HCT116 (cell line): ENCODE measurements at regions not wholly inside any gene's neighbourhood (a gene's known extent, or its start where the extent isn't known, plus 50 kb on each side); places are given as distances from the start of the nearest gene placed in this dataset.

Experiments used
- ATAC-seq: fragments of 200-7000 bp; cut with Tn5 transposase; 2 replicates; pipeline ENCODE4 v1.9.1; 2020; ENCODE audit warnings: mild to moderate bottlenecking, moderate library complexity
- BruUV-seq: library from RNA; stranded (reverse); fragments of 400-500 nt; replicated peaks from 2 replicates; lab custom pipeline; 2021; lab: Mats Ljungman, UMichigan
- CTCF ChIA-PET: fragments of 300-600 bp; sonication (Branson Sonifier 250); formaldehyde crosslinking; loops from one replicate; lab custom pipeline; 2021; ENCODE audit warnings: antibody characterized with exemption; lab: Charles Lee
- POLR2A ChIA-PET: fragments of 300-600, 350-600 bp; sonication (Branson Sonifier 250); formaldehyde crosslinking; loops from one replicate; lab custom pipeline; 2021; ENCODE audit warnings: antibody characterized with exemption; lab: Charles Lee
- RAD21 ChIA-PET, 2 experiments: fragments of 300-600 bp; sonication (Branson Sonifier 250); formaldehyde crosslinking; loops; one replicate each; lab custom pipeline; 2023; ENCODE audit warnings: low total read pairs in 2 of 2; ENCODE audit not compliant: uncharacterized antibody in 2 of 2, unreplicated experiment in 2 of 2, low non-redundant PET in 1 of 2; lab: Charles Lee
- DNase-seq: peaks from one replicate; pipeline ENCODE4 v3.0.0-alpha.2; 2010; ENCODE audit warnings: low read depth, low spot score
- H2AFZ ChIP-seq: fragments of 200-600 bp; shearing (Covaris generic), sonication (generic); 2 replicates; pipeline ENCODE4 v1.6.1; 2017; ENCODE audit warnings: low read depth, mixed run types, mixed read lengths, antibody characterized with exemption, low read length; ENCODE audit not compliant: poor library complexity, severe bottlenecking
- H3K27ac ChIP-seq: 2 replicates; pipeline ENCODE4 v1.5.1; 2012; ENCODE audit warnings: low read depth, low read length
- H3K27me3 ChIP-seq: fragments of 200-600 bp; sonication (generic); 2 replicates; pipeline ENCODE4 v1.6.1; 2016; ENCODE audit warnings: mixed run types, low read length, mixed read lengths; ENCODE audit not compliant: insufficient read depth
- H3K36me3 ChIP-seq, 2 experiments: fragments of 200-500 bp in 1 of 2; fragments of 200-600 bp in 1 of 2; sonication (Bioruptor generic) in 1 of 2; sonication (generic) in 1 of 2; 2 replicates each; pipeline versions ENCODE4 v1.5.1 to v1.6.1; 2014 to 2016; ENCODE audit warnings: low read length in 2 of 2, inconsistent platforms in 1 of 2, mixed read lengths in 1 of 2, mixed run types in 1 of 2; ENCODE audit not compliant: insufficient read depth in 2 of 2, control insufficient read depth in 1 of 2
- H3K4me1 ChIP-seq, 2 experiments: fragments of 200-600 bp in 1 of 2; sonication (generic) in 1 of 2; 2 replicates each; pipeline versions ENCODE4 v1.5.1 to v1.6.1; 2012 to 2017; ENCODE audit warnings: low read length in 2 of 2, inconsistent platforms in 1 of 2, mild to moderate bottlenecking in 1 of 2, mixed read lengths in 1 of 2, mixed run types in 1 of 2, moderate library complexity in 1 of 2; ENCODE audit not compliant: insufficient read depth in 2 of 2, control insufficient read depth in 1 of 2
- H3K4me2 ChIP-seq: fragments of 200-600 bp; sonication (generic); 2 replicates; pipeline ENCODE4 v1.6.1; 2017; ENCODE audit warnings: mixed run types, low read length, mixed read lengths
- H3K4me3 ChIP-seq, 2 experiments: fragments of 200-600 bp in 1 of 2; sonication (generic) in 1 of 2; replicated peaks in 1 of 2; 2 replicates each; pipeline ENCODE4 v1.5.1; 2011 to 2016; ENCODE audit warnings: low read length in 2 of 2, control low read depth in 1 of 2, low read depth in 1 of 2, mild to moderate bottlenecking in 1 of 2, mixed read lengths in 1 of 2, mixed run types in 1 of 2
- H3K79me2 ChIP-seq: fragments of 200-600 bp; sonication (generic); 2 replicates; pipeline ENCODE4 v1.6.1; 2017; ENCODE audit warnings: mild to moderate bottlenecking, mixed run types, low read length, moderate library complexity, mixed read lengths; ENCODE audit not compliant: insufficient read depth
- H3K9ac ChIP-seq: fragments of 200-600 bp; sonication (generic); 2 replicates; pipeline ENCODE4 v1.6.1; 2016; ENCODE audit warnings: low read length, mixed read lengths
- H3K9me2 ChIP-seq: fragments of 200-600 bp; sonication (generic), shearing (Covaris generic); 2 replicates; pipeline ENCODE4 v1.6.1; 2017; ENCODE audit warnings: mixed run types, mild to moderate bottlenecking, moderate library complexity; ENCODE audit not compliant: insufficient read depth
- H3K9me3 ChIP-seq, 2 experiments: fragments of 200-500 bp in 1 of 2; fragments of 200-600 bp in 1 of 2; sonication (Bioruptor generic) in 1 of 2; sonication (generic) in 1 of 2; 2 replicates each; pipeline ENCODE4 v1.6.1; 2014 to 2017; ENCODE audit warnings: low read length in 2 of 2, mixed read lengths in 2 of 2, inconsistent platforms in 1 of 2, low read depth in 1 of 2, mild to moderate bottlenecking in 1 of 2, mixed run types in 1 of 2, moderate library complexity in 1 of 2; ENCODE audit not compliant: control insufficient read depth in 1 of 2, insufficient read depth in 1 of 2
- H4K20me1 ChIP-seq: fragments of 200-600 bp; sonication (generic), shearing (Covaris generic); 2 replicates; pipeline ENCODE4 v1.6.1; 2017; ENCODE audit warnings: mixed run types, mild to moderate bottlenecking, moderate library complexity; ENCODE audit not compliant: insufficient read depth
- CEBPB ChIP-seq: IDR thresholded peaks from 2 replicates; pipeline ENCODE4 v1.6.1; 2012; ENCODE audit warnings: low read depth
- EGR1 ChIP-seq: IDR thresholded peaks from 2 replicates; pipeline ENCODE4 v1.6.1; 2012; ENCODE audit warnings: low read depth
- FOSL1 ChIP-seq: IDR thresholded peaks from 2 replicates; pipeline ENCODE4 v1.6.1; 2012; ENCODE audit warnings: low read depth
- POLR2A ChIP-seq: IDR thresholded peaks from 2 replicates; pipeline ENCODE4 v1.7.0; 2011; ENCODE audit warnings: borderline replicate concordance; ENCODE audit not compliant: insufficient read depth, insufficient read length; ENCODE audit errors: extremely low read depth
- TCF7L2 ChIP-seq: IDR thresholded peaks from 2 replicates; pipeline ENCODE4 v1.7.0; 2011; ENCODE audit warnings: borderline replicate concordance, inconsistent platforms; ENCODE audit not compliant: insufficient read depth, insufficient read length; ENCODE audit errors: extremely low read depth
- intact Hi-C: fragments of 100-400 bp; cut with micrococcal nuclease; formaldehyde crosslinking; loops from 2 replicates; pipeline ENCODE4 v1.10.0; 2022
- TF ChIP-seq, protein P1 (sequence below): IDR thresholded peaks from 2 replicates; pipeline ENCODE4 v1.6.1; 2012
- TF ChIP-seq, protein P2 (sequence below): IDR thresholded peaks from 2 replicates; pipeline ENCODE4 v1.6.1; 2012
- TF ChIP-seq, protein P3 (sequence below): IDR thresholded peaks from 2 replicates; pipeline ENCODE4 v1.6.1; 2011; ENCODE audit warnings: mild to moderate bottlenecking, low read length, moderate library complexity; ENCODE audit not compliant: insufficient replicate concordance; ENCODE audit errors: extremely low read depth

DNA sequence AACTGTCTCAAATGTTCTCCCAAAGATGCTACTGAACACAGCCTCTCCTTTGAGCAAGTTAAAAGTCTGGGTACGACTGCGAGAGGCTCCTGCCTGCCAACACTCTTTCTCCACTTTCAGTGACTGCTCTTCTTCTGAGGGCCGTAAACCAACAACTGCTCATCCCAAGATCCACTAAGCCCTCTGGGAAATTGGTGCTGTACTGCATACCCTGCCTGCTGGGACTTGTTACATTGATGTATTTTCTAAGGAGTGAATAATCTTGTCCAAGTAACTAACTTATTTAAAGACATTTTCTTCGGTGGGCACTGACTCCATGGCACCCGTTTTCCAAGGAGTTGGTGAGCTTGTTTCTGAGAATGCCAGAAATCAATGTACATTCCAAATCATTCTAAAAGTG, 87.2 kb downstream of the ZNF280B start:
- ChIA-PET CTCF (interaction anchor here (0.9 to 2.7 kb wide), 3 partner anchors 14 to 155 kb away, joined by 3 to 25 read pairs (median 12); no protein-coding TSS in a partner anchor), RAD21 (no interaction called here), POLR2A (no interaction called here)
- Histone ChIP-seq H3K4me3 (no peak overlapping the region), H3K4me1 (peaks cover 0 to 3% of the 10 kb centered on the region in 2 experiments; a peak in 1 of 4 replicates), H3K4me2 (no peak overlapping the region), H3K9me2 (no peaks in the 10 kb centered on the region), H4K20me1 (no peaks in the 10 kb centered on the region), H3K27ac (no peak overlapping the region), H3K27me3 (peaks cover 59% of the 10 kb centered on the region), H3K9ac (no peak overlapping the region), H2AFZ (no peak overlapping the region), H3K36me3 (no peaks in the 10 kb centered on the region), H3K79me2 (no peaks in the 10 kb centered on the region), H3K9me3 (0 out of 4 replicates have a peak, but pooled peaks cover 0 to 3% of the 10 kb centered on the region in 2 experiments)
- TF ChIP-seq CEBPB (no peak), EGR1 (no peak), POLR2A (no peak), FOSL1 (no peak), TCF7L2 (no peak)
- TF ChIP-seq, protein P1, sequence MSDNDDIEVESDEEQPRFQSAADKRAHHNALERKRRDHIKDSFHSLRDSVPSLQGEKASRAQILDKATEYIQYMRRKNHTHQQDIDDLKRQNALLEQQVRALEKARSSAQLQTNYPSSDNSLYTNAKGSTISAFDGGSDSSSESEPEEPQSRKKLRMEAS, result no peak
- TF ChIP-seq, protein P2, sequence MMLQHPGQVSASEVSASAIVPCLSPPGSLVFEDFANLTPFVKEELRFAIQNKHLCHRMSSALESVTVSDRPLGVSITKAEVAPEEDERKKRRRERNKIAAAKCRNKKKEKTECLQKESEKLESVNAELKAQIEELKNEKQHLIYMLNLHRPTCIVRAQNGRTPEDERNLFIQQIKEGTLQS, result no peak
- TF ChIP-seq, protein P3, sequence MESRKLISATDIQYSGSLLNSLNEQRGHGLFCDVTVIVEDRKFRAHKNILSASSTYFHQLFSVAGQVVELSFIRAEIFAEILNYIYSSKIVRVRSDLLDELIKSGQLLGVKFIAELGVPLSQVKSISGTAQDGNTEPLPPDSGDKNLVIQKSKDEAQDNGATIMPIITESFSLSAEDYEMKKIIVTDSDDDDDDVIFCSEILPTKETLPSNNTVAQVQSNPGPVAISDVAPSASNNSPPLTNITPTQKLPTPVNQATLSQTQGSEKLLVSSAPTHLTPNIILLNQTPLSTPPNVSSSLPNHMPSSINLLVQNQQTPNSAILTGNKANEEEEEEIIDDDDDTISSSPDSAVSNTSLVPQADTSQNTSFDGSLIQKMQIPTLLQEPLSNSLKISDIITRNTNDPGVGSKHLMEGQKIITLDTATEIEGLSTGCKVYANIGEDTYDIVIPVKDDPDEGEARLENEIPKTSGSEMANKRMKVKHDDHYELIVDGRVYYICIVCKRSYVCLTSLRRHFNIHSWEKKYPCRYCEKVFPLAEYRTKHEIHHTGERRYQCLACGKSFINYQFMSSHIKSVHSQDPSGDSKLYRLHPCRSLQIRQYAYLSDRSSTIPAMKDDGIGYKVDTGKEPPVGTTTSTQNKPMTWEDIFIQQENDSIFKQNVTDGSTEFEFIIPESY, result no peak
- ATAC-seq (no peak), DNase-seq (no peak)
- no TSS peak for BruUV-seq
- intact Hi-C loops, result no loop called here
